Psoas muscle (tissue), 7 donors: ENCODE measurements at regions not wholly inside any gene's neighbourhood (a gene's known extent, or its start where the extent isn't known, plus 50 kb on each side); places are given as distances from the start of the nearest gene placed in this dataset.

Source experiments
- ATAC-seq, 4 donors: fragments of 200-7000 bp; cut with Tn5 transposase; one replicate each; pipeline ENCODE4 v1.9.1; 2020; ENCODE audit warnings: moderate library complexity in 3 of 4, mild to moderate bottlenecking in 2 of 4
- DNase-seq, 2 donors: peaks; one replicate each; pipeline ENCODE4 v3.0.0-alpha.2; 2020
- H3K27ac ChIP-seq: fragments of 200-600 bp; one replicate; pipeline ENCODE4 v1.8.0; 2022
- H3K27me3 ChIP-seq, 3 donors: fragments of 200-600 bp in 1 of 3; one replicate each; pipeline versions ENCODE4 v1.6.1 to v1.8.0; 2013 to 2022; ENCODE audit warnings: low read length in 2 of 3, mild to moderate bottlenecking in 2 of 3, moderate library complexity in 1 of 3; ENCODE audit not compliant: insufficient read depth in 3 of 3
- H3K36me3 ChIP-seq, 2 donors: fragments of 200-600 bp in 1 of 2; one replicate each; pipeline versions ENCODE4 v1.6.1 to v1.8.0; 2013 to 2022; ENCODE audit warnings: low read depth in 1 of 2, mild to moderate bottlenecking in 1 of 2, moderate library complexity in 1 of 2; ENCODE audit not compliant: insufficient read depth in 1 of 2
- H3K4me1 ChIP-seq: fragments of 200-600 bp; one replicate; pipeline ENCODE4 v1.8.0; 2022
- H3K4me3 ChIP-seq: fragments of 200-600 bp; one replicate; pipeline ENCODE4 v1.8.0; 2022; ENCODE audit warnings: mild to moderate bottlenecking
- H3K9me3 ChIP-seq: fragments of 200-600 bp; one replicate; pipeline ENCODE4 v1.8.0; 2022
- CTCF ChIP-seq: fragments of 200-600 bp; IDR thresholded peaks from one replicate; pipeline ENCODE4 v1.8.0; 2022; ENCODE audit warnings: antibody characterized with exemption
- WGBS, 3 donors: extraction: QIAGEN DNeasy Blood & Tissue Kit; methylation state at CpG; one replicate each; pipeline versions ENCODE4 v1.1.6 to v1.1.7; 2013; 5-methylcytosine and 5-hydroxymethylcytosine counted together
- intact Hi-C, 2 donors: fragments of 100-400 bp; cut with DNase I; formaldehyde crosslinking; loops; one replicate each; pipeline versions ENCODE4 v1.11.0 to v1.14.2; 2022
- donor health status: healthy with polysubstance abuse.
- donor health status: DM: no; HTN: no; CAD: no; lungs with moderate emphysema.
- donor health status: Bipolar disorder and iron deficiency.
- donor health status: healthy.
- donor health status: DM: yes; HTN: yes; CAD: no.
- donor health status: DM: no; HTN: no; CAD: no.
- donor health status: DM: yes; HTN: yes; CAD: no.

DNA sequence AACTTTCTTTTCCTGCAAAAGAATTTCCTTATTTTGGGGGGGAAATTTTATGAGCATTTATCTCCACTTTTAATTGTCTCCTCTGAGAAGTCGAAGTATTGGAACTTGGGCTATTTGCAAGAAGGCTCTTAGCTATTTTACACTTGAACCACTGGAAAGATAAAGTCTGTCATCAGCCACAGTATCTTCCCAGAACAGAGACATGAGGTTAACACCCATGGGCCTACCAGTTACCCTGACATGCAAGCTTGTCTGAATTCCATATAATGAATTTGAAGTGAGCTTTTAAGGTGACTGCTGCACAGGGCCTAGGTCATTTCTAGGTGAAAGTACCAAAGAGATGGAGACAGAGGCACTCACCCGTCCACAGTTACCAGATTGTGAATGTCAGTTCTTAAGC is 193.1 kb downstream of the SIM1 start:
- Histone ChIP-seq H3K9me3 (no peaks in the 10 kb centered on the region), H3K4me1 (no peaks in the 10 kb centered on the region), H3K4me3 (no peak overlapping the region), H3K36me3 (no peaks in the 10 kb centered on the region), H3K27me3 (no peaks in the 10 kb centered on the region), H3K27ac (no peak overlapping the region)
- WGBS, 3 donors, result 94 to 95% (median 94%) methylated on average over 2 of the region's 2 CpGs
- no peak for TF ChIP-seq CTCF
- intact Hi-C loops, result no loop called here
- no peak for ATAC-seq
- no peak for DNase-seq

DNA sequence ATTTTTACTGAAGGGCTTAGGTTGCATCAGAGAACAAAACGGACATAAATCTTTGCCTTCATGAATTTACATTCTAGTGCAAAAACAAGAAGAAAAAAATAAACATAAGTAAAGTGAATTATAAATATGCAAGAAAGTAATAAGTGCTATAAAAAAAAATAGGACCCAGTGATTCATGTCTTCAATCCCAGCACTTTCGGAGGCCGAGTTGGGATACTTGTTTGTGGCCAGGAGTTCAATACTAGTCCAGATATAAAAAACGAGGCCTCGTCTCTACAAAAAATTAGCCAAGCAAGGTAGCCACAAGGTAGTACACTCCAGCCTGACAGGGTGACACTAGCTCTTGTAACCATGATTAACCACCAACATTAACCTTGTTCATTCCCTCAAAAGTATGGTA is 193.5 kb downstream of the SIM1 start:
- Histone ChIP-seq H3K27me3 (no peaks in the 10 kb centered on the region), H3K4me1 (no peaks in the 10 kb centered on the region), H3K36me3 (no peaks in the 10 kb centered on the region), H3K27ac (no peak overlapping the region), H3K9me3 (no peaks in the 10 kb centered on the region), H3K4me3 (no peak overlapping the region)
- WGBS, 3 donors, result 90 to 92% (median 92%) methylated on average over 5 of the region's 5 CpGs
- TF ChIP-seq CTCF, result no peak
- no peak for DNase-seq
- intact Hi-C loops, result no loop called here
- ATAC-seq, result no peak

DNA sequence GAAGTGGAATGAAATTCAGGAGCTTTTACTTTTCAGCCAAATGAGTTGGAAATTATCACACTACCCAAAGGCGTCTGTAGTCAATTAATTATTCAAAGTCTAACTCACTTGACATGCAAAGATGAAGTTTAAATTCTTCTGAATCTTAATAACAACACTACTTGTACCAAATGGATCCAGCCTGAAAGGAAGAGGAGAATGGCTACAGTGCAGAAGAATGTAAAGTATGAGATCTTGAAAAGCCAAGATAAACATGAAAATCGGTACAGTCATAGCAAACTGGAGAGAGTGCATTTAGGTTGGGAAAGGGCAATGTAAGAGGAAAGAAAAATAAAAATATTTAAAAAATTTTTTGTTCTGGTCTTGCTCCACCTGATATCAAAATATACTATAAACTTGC is 195.5 kb downstream of the SIM1 start:
- DNase-seq (no peak), ATAC-seq (no peak)
- TF ChIP-seq CTCF, result no peak
- no peak overlapping the region for H3K4me3 ChIP-seq
- no peaks in the 10 kb centered on the region for H3K4me1 ChIP-seq
- intact Hi-C loops, result no loop called here
- 41 to 58% (median 49%) methylated on average over 2 of the region's 2 CpGs for WGBS, 3 donors
- no peaks in the 10 kb centered on the region for H3K36me3 ChIP-seq
- no peaks in the 10 kb centered on the region for H3K27me3 ChIP-seq
- H3K9me3 ChIP-seq, result no peaks in the 10 kb centered on the region
- H3K27ac ChIP-seq, result no peak overlapping the region

GRCh38 chr6:100268326-100268725 is 196.4 kb downstream of the SIM1 start:
- no peak for TF ChIP-seq CTCF
- H3K36me3 ChIP-seq, result no peaks in the 10 kb centered on the region
- no peaks in the 10 kb centered on the region for H3K9me3 ChIP-seq
- WGBS, 3 donors, result 91 to 96% (median 94%) methylated on average over 4 of the region's 4 CpGs
- DNase-seq, result no peak
- no peak overlapping the region for H3K4me3 ChIP-seq
- no peak for ATAC-seq
- no peaks in the 10 kb centered on the region for H3K4me1 ChIP-seq
- H3K27me3 ChIP-seq, result no peaks in the 10 kb centered on the region
- intact Hi-C loops, result no loop called here
- H3K27ac ChIP-seq, result no peak overlapping the region

DNA sequence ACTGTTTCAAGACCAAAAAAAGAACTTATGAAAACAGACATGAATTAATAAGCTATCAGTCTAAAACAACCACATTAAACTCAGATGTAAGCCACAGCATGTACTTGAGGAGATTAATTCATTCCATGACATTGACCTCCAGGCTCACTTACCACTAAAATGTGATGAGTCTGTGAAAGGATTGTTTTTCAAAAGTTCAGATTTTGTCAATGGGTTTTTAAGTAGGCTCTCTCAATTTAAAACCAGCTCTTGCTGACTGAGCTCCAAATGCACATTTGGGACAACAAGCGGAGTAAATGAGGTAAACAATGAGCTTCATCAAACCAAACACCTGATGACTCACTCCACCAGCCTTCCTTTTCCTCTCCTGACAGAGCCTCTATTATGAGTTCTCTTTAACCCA is 197.0 kb downstream of the SIM1 start:
- ATAC-seq, result no peak
- Histone ChIP-seq H3K27me3 (no peaks in the 10 kb centered on the region), H3K27ac (no peak overlapping the region), H3K9me3 (no peaks in the 10 kb centered on the region), H3K4me1 (no peaks in the 10 kb centered on the region), H3K4me3 (no peak overlapping the region), H3K36me3 (no peaks in the 10 kb centered on the region)
- intact Hi-C loops, result no loop called here
- no peak for DNase-seq
- no peak for TF ChIP-seq CTCF
- 86 to 100% (median 96%) methylated on average over 1 of the region's 1 CpG for WGBS, 3 donors
